ENCODE measurements at regions not wholly inside any gene's neighbourhood (a gene's known extent, or its start where the extent isn't known, plus 50 kb on each side); places are given as distances from the start of the nearest gene placed in this dataset.

- TF ChIP-seq ZNF281 (CRISPR knock-in tag; IDR thresholded peaks at IDR 0.05) (no peak), TP53 (CRISPR knock-in tag; IDR thresholded peaks at IDR 0.05) (no peak), NR2C2 (CRISPR knock-in tag; IDR thresholded peaks at IDR 0.05) (no peak), SMAD4 (CRISPR knock-in tag; IDR thresholded peaks at IDR 0.05) (no peak), MYBL2 (CRISPR knock-in tag; IDR thresholded peaks at IDR 0.05) (no peak), SOX15 (CRISPR knock-in tag; IDR thresholded peaks at IDR 0.05) (no peak)
Observed at GRCh38 chr11:133663135-133663985, 131.1 kb upstream of the OPCML start (continued).

- DNase-seq (ENCODE audit: low spot score) (no peak), ATAC-seq (no peak)
- no peaks in the 10 kb centered on the region for H3K9me3 Mint-ChIP-seq
- no peaks in the 10 kb centered on the region; the same call in 1 of the 2 replicates for H3K27me3 Mint-ChIP-seq (ENCODE audit: low read depth)
- ChIA-PET CTCF (interaction anchor here (1.3 to 2.4 kb wide), 2 partner anchors 20 to 26 kb away, joined by 3 to 5 read pairs; no protein-coding TSS in a partner anchor), POLR2A (no interaction called here)
- no peak overlapping the region for H3K4me3 Mint-ChIP-seq
- TF ChIP-seq NFATC4 (CRISPR knock-in tag; IDR thresholded peaks at IDR 0.05) (no peak), ZNF263 (CRISPR knock-in tag; IDR thresholded peaks at IDR 0.05; ENCODE audit: low read depth) (no peak), TEAD1 (CRISPR knock-in tag; IDR thresholded peaks at IDR 0.05) (no peak), ZBTB21 (CRISPR knock-in tag; IDR thresholded peaks at IDR 0.05; ENCODE audit: borderline replicate concordance) (no peak), KAT7 (CRISPR knock-in tag; IDR thresholded peaks at IDR 0.05; ENCODE audit: borderline replicate concordance) (no peak), PREB (CRISPR knock-in tag; IDR thresholded peaks at IDR 0.05; ENCODE audit: borderline replicate concordance) (no peak), PRDM15 (CRISPR knock-in tag; IDR thresholded peaks at IDR 0.05) (no peak), ZNF512 (CRISPR knock-in tag; IDR thresholded peaks at IDR 0.05; ENCODE audit: borderline replicate concordance) (no peak), FOXJ3 (CRISPR knock-in tag; IDR thresholded peaks at IDR 0.05; ENCODE audit: borderline replicate concordance) (no peak), ATF6 (CRISPR knock-in tag; IDR thresholded peaks at IDR 0.05) (no peak), ZNF138 (CRISPR knock-in tag; conservative IDR thresholded peaks at IDR 0.05) (no peak), HMGA2 (CRISPR knock-in tag; IDR thresholded peaks at IDR 0.05) (no peak), NR2C2 (CRISPR knock-in tag; IDR thresholded peaks at IDR 0.05) (no peak), GRHL2 (CRISPR knock-in tag; IDR thresholded peaks at IDR 0.05; ENCODE audit: insufficient replicate concordance, severe bottlenecking) (no peak), ESRRA (CRISPR knock-in tag; IDR thresholded peaks at IDR 0.05; ENCODE audit: borderline replicate concordance) (no peak), E2F5 (CRISPR knock-in tag; IDR thresholded peaks at IDR 0.05) (no peak)
- no peaks in the 10 kb centered on the region for H3K36me3 Mint-ChIP-seq
- peaks cover 25% of the 10 kb centered on the region for H3K4me1 Mint-ChIP-seq
- no peak overlapping the region; the same call in 1 of the 2 replicates for H3K27ac Mint-ChIP-seq
Observed at GRCh38 chr11:133661846-133662245, 129.5 kb upstream of the OPCML start.
